Activated B cell treated with CpG ODN at 0.5 μM for 24 hours (primary cell): ENCODE measurements at regions not wholly inside any gene's neighbourhood (a gene's known extent, or its start where the extent isn't known, plus 50 kb on each side); places are given as distances from the start of the nearest gene placed in this dataset.

ENCODE experiments used
- ATAC-seq: fragments of 200-7000 bp; cut with Tn5 transposase; one replicate; pipeline ENCODE4 v1.10.0; 2021; ENCODE audit warnings: low read depth, mild to moderate bottlenecking, moderate library complexity
- CTCF ChIA-PET: fragments of 350-600 bp; sonication (Branson Sonifier 250); formaldehyde crosslinking; loops from one replicate; lab custom pipeline; 2021; ENCODE audit warnings: antibody characterized with exemption; lab: Charles Lee
- POLR2A ChIA-PET: fragments of 350-600 bp; sonication (Branson Sonifier 250); formaldehyde crosslinking; loops from one replicate; lab custom pipeline; 2021; ENCODE audit warnings: antibody characterized with exemption; lab: Charles Lee
- DNase-seq: peaks from one replicate; pipeline ENCODE4 v3.0.0; 2022
- H3K27ac Mint-ChIP-seq: one replicate; pipeline ENCODE4 v1.8.0; 2020; ENCODE audit warnings: mixed read lengths
- H3K27me3 Mint-ChIP-seq: one replicate; pipeline ENCODE4 v1.8.0; 2021; ENCODE audit warnings: mixed read lengths
- H3K36me3 Mint-ChIP-seq: one replicate; pipeline ENCODE4 v1.8.0; 2021; ENCODE audit warnings: low read depth, mixed read lengths
- H3K4me1 Mint-ChIP-seq: one replicate; pipeline ENCODE4 v1.8.0; 2021; ENCODE audit warnings: mixed read lengths
- H3K4me3 Mint-ChIP-seq: one replicate; pipeline ENCODE4 v1.8.0; 2020; ENCODE audit warnings: mild to moderate bottlenecking, mixed read lengths
- H3K9me3 Mint-ChIP-seq: one replicate; pipeline ENCODE4 v1.8.0; 2020; ENCODE audit warnings: mixed read lengths
- CTCF ChIP-seq: fragments of 200-600 bp; IDR thresholded peaks from one replicate; pipeline ENCODE4 v1.8.0; 2022; ENCODE audit warnings: antibody characterized with exemption, mild to moderate bottlenecking
- intact Hi-C: fragments of 100-400 bp; cut with micrococcal nuclease; formaldehyde crosslinking; loops from one replicate; pipeline ENCODE4 v1.15.1; 2024

- CTCF ChIA-PET = interaction anchor here (1.8 to 3.2 kb wide), 3 partner anchors 12 to 688 kb away, joined by 4 to 16 read pairs (median 6); no protein-coding TSS in a partner anchor
- no peak for TF ChIP-seq CTCF
- peaks cover 2% of the 10 kb centered on the region for H3K9me3 Mint-ChIP-seq
These were observed 163.6 kb upstream of the PALMD start for GRCh38 chr1:99482286-99482685.

GRCh38 chr1:99482750-99483149 lies 163.2 kb upstream of the PALMD start:
- POLR2A ChIA-PET = no interaction called here
- Mint-ChIP-seq H3K36me3 (no peaks in the 10 kb centered on the region), H3K4me1 (no peaks in the 10 kb centered on the region), H3K4me3 (no peak overlapping the region), H3K27ac (no peak overlapping the region), H3K27me3 (no peaks in the 10 kb centered on the region), H3K9me3 (peaks cover 2% of the 10 kb centered on the region)
- ATAC-seq (no peak), DNase-seq (no peak)
- TF ChIP-seq CTCF = no peak
- intact Hi-C loops = no loop called here
- CTCF ChIA-PET = interaction anchor here (3.2 kb wide), 1 partner anchor 689 kb away, joined by 16 read pairs; no protein-coding TSS in a partner anchor

More at GRCh38 chr1:99482286-99482685, 163.6 kb upstream of the PALMD start:
- H3K27ac Mint-ChIP-seq = no peak overlapping the region
- no peaks in the 10 kb centered on the region for H3K4me1 Mint-ChIP-seq
- H3K4me3 Mint-ChIP-seq = no peak overlapping the region
- intact Hi-C loops = no loop called here
- no peak for DNase-seq
- POLR2A ChIA-PET = no interaction called here
- H3K27me3 Mint-ChIP-seq = no peaks in the 10 kb centered on the region
- no peak for ATAC-seq
- no peaks in the 10 kb centered on the region for H3K36me3 Mint-ChIP-seq

- Mint-ChIP-seq H3K27ac (no peak overlapping the region), H3K27me3 (no peaks in the 10 kb centered on the region), H3K4me3 (no peak overlapping the region), H3K36me3 (no peaks in the 10 kb centered on the region), H3K4me1 (no peaks in the 10 kb centered on the region), H3K9me3 (no peaks in the 10 kb centered on the region)
- ATAC-seq = no peak
- no peak for TF ChIP-seq CTCF
- ChIA-PET CTCF (no interaction called here), POLR2A (no interaction called here)
- no peak for DNase-seq
- intact Hi-C loops = no loop called here
These were observed 155.9 kb upstream of the PALMD start for GRCh38 chr1:99490031-99490430.

GRCh38 chr1:99496067-99496466 lies 149.8 kb upstream of the PALMD start:
- H3K9me3 Mint-ChIP-seq = no peaks in the 10 kb centered on the region
- ATAC-seq = no peak
- H3K4me1 Mint-ChIP-seq = no peaks in the 10 kb centered on the region
- POLR2A ChIA-PET = no interaction called here
- DNase-seq = no peak
- no peak overlapping the region for H3K27ac Mint-ChIP-seq
- intact Hi-C loops = no loop called here
- CTCF ChIA-PET = no interaction called here
- H3K36me3 Mint-ChIP-seq = no peaks in the 10 kb centered on the region
- H3K27me3 Mint-ChIP-seq = peaks cover 2% of the 10 kb centered on the region
- H3K4me3 Mint-ChIP-seq = no peak overlapping the region
- no peak for TF ChIP-seq CTCF

- DNase-seq = no peak
- H3K27ac Mint-ChIP-seq = no peak overlapping the region
These were observed 148.2 kb upstream of the PALMD start for GRCh38 chr1:99497690-99498089.

More at GRCh38 chr1:99497690-99498089, 148.2 kb upstream of the PALMD start:
- intact Hi-C loops = no loop called here
- no peak overlapping the region for H3K4me3 Mint-ChIP-seq
- no peaks in the 10 kb centered on the region for H3K9me3 Mint-ChIP-seq
- ATAC-seq = no peak
- TF ChIP-seq CTCF = no peak
- H3K4me1 Mint-ChIP-seq = no peaks in the 10 kb centered on the region
- CTCF ChIA-PET = no interaction called here
- POLR2A ChIA-PET = no interaction called here
- H3K36me3 Mint-ChIP-seq = no peaks in the 10 kb centered on the region
- H3K27me3 Mint-ChIP-seq = peaks cover 2% of the 10 kb centered on the region
